Gastrocnemius medialis (tissue), 4 donors: ENCODE measurements at regions not wholly inside any gene's neighbourhood (a gene's known extent, or its start where the extent isn't known, plus 50 kb on each side); places are given as distances from the start of the nearest gene placed in this dataset.

Experiments used
- CTCF ChIP-seq, 5 experiments: fragments of 450-650 bp in 3 of 5; fragments of 200-600 bp in 2 of 5; sonication (generic) in 2 of 5; IDR thresholded peaks in 4 of 5; conservative IDR thresholded peaks in 1 of 5; 1 replicate in 4 of 5; 2 replicates in 1 of 5; pipeline ENCODE4 v1.5.1; 2016 to 2019; ENCODE audit warnings: antibody characterized with exemption in 5 of 5, mild to moderate bottlenecking in 3 of 5, moderate library complexity in 3 of 5
- POLR2A ChIP-seq, 2 donors: fragments of 450-650 bp; IDR thresholded peaks; one replicate each; pipeline ENCODE4 v1.6.1; 2017; ENCODE audit warnings: antibody characterized with exemption in 2 of 2, mild to moderate bottlenecking in 2 of 2, moderate library complexity in 2 of 2

DNA sequence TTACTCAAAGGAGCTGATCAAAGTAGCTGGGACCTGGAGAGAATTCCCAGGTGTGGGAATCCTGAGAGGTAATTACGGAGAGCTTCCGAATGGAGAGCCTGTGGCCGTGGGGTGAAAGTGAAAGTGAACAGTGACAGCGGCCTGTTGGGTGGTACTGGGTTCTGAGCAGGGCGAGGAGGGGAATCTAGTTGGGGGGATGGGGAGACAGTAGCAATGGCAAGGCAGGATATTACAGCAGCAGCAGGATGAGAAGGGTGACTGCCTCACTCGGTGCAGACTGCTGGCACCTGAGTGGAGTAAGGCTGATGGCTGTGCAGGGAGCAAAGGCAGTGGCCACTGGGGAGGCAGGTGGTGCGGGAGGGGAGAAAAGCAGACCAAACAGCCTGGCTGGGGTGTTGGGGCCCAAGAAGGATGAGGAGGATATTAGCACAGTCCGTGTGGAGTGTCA, 70.3 kb upstream of the PRDX6 start:
- TF ChIP-seq CTCF (IDR thresholded peaks at IDR 0.05 in 4 of 5, conservative IDR thresholded peaks at IDR 0.05 in 1 of 5) (no peak), POLR2A (IDR thresholded peaks at IDR 0.05) (no peak)
